ENCODE measurements at regions not wholly inside any gene's neighbourhood (a gene's known extent, or its start where the extent isn't known, plus 50 kb on each side); places are given as distances from the start of the nearest gene placed in this dataset.
"Not testable (repeated sequence)": the region's sequence is repeated elsewhere in the genome, so short reads cannot be mapped to it uniquely, and the experiment has no call there.

GRCh38 chr11:103812680-103813079 lies 223.8 kb upstream of the DDI1 start:
- DNase-seq = no peak

- DNase-seq = not testable (repeated sequence)
These were observed 216.1 kb upstream of the DDI1 start for GRCh38 chr11:103820345-103820744.

- no peak for DNase-seq
These were observed 212.3 kb upstream of the DDI1 start for GRCh38 chr11:103824116-103824515.

- DNase-seq = no peak
These were observed 211.0 kb upstream of the DDI1 start for GRCh38 chr11:103825469-103825868.

- no peak for DNase-seq
These were observed 209.6 kb upstream of the DDI1 start for GRCh38 chr11:103826856-103827255.

GRCh38 chr11:103829596-103829995 lies 206.8 kb upstream of the DDI1 start:
- DNase-seq = no peak

- DNase-seq = no peak
These were observed 206.2 kb upstream of the DDI1 start for GRCh38 chr11:103830205-103830604.

GRCh38 chr11:103832762-103833161 lies 203.7 kb upstream of the DDI1 start:
- DNase-seq = no peak

- no peak for DNase-seq
These were observed 194.2 kb upstream of the DDI1 start for GRCh38 chr11:103842191-103842590.

- no peak for DNase-seq
These were observed 193.6 kb upstream of the DDI1 start for GRCh38 chr11:103842795-103843194.

GRCh38 chr11:103844327-103845215 lies 191.9 kb upstream of the DDI1 start:
- no peak for DNase-seq

- no peak for DNase-seq
These were observed 191.1 kb upstream of the DDI1 start for GRCh38 chr11:103845331-103845730.

GRCh38 chr11:103848686-103849085 lies 187.8 kb upstream of the DDI1 start:
- DNase-seq = no peak

GRCh38 chr11:103849366-103849765 lies 187.1 kb upstream of the DDI1 start:
- no peak for DNase-seq

- DNase-seq = no peak
These were observed 185.8 kb upstream of the DDI1 start for GRCh38 chr11:103850419-103851165.

- DNase-seq = no peak
These were observed 185.2 kb upstream of the DDI1 start for GRCh38 chr11:103851166-103851651.
